ENCODE measurements at regions not wholly inside any gene's neighbourhood (a gene's known extent, or its start where the extent isn't known, plus 50 kb on each side); places are given as distances from the start of the nearest gene placed in this dataset.
A peak's percentile ranks its signal among the peaks of the same experiment; 100 is the strongest.

DNA sequence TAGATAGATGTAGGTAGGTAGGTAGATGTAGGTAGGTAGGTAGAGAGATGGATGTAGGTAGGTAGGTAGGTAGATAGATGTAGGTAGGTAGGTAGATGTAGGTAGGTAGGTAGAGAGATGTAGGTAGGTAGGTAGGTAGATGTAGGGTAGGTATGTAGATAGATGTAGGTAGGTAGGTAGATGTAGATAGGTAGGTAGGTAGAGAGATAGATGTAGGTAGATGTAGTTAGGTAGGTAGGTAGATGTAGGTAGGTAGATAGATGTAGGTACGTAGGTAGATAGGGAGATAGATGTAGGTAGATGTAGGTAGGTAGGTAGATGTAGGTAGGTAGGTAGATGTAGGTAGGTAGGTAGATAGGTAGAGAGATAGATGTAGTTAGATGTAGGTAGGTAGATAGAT lies 62.3 kb upstream of the MORC3 start:
- Mint-ChIP-seq H3K4me3 (no peak overlapping the region), H3K27me3 (ENCODE audit: low read depth in 3 of 3) (peaks cover 0 to 2% (median 0%) of the 10 kb centered on the region in 3 donors), H3K4me1 (peaks cover 10% of the 10 kb centered on the region), H3K27ac (no peak overlapping the region), H3K9me3 (no peaks in the 10 kb centered on the region), H3K36me3 (peaks cover 70 to 96% of the 10 kb centered on the region in 2 donors)
- H3K4me2 ChIP-seq (replicated peaks; ENCODE audit: extremely low read depth, low read length, poor library complexity, severe bottlenecking): no peak overlapping the region
- H3K36me3 ChIP-seq (replicated peaks in 1 of 2; ENCODE audit: control insufficient read depth in 1 of 2, insufficient read depth in 2 of 2, low read length in 2 of 2): peaks cover 64 to 78% of the 10 kb centered on the region in 2 donors
- intact Hi-C loops (cut with micrococcal nuclease): no loop called here
- H3K9ac ChIP-seq (ENCODE audit: insufficient read depth, low read length, poor library complexity, severe bottlenecking): no peak overlapping the region
- no peak for DNase-seq
- no peaks in the 10 kb centered on the region for H3K9me3 ChIP-seq (replicated peaks in 1 of 2; ENCODE audit: control insufficient read depth in 1 of 2, insufficient read depth in 1 of 2, low read length in 2 of 2)
- H3K4me1 ChIP-seq (ENCODE audit: control insufficient read depth in 1 of 2, insufficient read depth in 2 of 2, low read length in 2 of 2): peaks cover 5 to 10% of the 10 kb centered on the region in 2 donors
- H4K20me1 ChIP-seq (ENCODE audit: insufficient read depth, low read length): no peaks in the 10 kb centered on the region
- no peak overlapping the region for H3K27ac ChIP-seq (ENCODE audit: low read depth in 1 of 2, low read length in 2 of 2)
- H3K4me3 ChIP-seq (replicated peaks in 1 of 3; ENCODE audit: low read depth in 2 of 3, low read length in 3 of 3): no peak overlapping the region
- TF ChIP-seq, protein P1, sequence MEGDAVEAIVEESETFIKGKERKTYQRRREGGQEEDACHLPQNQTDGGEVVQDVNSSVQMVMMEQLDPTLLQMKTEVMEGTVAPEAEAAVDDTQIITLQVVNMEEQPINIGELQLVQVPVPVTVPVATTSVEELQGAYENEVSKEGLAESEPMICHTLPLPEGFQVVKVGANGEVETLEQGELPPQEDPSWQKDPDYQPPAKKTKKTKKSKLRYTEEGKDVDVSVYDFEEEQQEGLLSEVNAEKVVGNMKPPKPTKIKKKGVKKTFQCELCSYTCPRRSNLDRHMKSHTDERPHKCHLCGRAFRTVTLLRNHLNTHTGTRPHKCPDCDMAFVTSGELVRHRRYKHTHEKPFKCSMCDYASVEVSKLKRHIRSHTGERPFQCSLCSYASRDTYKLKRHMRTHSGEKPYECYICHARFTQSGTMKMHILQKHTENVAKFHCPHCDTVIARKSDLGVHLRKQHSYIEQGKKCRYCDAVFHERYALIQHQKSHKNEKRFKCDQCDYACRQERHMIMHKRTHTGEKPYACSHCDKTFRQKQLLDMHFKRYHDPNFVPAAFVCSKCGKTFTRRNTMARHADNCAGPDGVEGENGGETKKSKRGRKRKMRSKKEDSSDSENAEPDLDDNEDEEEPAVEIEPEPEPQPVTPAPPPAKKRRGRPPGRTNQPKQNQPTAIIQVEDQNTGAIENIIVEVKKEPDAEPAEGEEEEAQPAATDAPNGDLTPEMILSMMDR (IDR thresholded peaks at IDR 0.05): no peak
- H3K27me3 ChIP-seq (ENCODE audit: control insufficient read depth in 2 of 2, insufficient read depth in 2 of 2, low read length in 2 of 2): no peaks in the 10 kb centered on the region
- H2AFZ ChIP-seq (ENCODE audit: insufficient read depth, low read depth, low read length, poor library complexity, severe bottlenecking): no peak overlapping the region
- whole genome bisulfite sequencing (ENCODE audit: insufficient coverage): 71% methylated on average over 1 of the region's 1 CpG
- H3K79me2 ChIP-seq (ENCODE audit: insufficient read depth, low read length): no peaks in the 10 kb centered on the region

DNA sequence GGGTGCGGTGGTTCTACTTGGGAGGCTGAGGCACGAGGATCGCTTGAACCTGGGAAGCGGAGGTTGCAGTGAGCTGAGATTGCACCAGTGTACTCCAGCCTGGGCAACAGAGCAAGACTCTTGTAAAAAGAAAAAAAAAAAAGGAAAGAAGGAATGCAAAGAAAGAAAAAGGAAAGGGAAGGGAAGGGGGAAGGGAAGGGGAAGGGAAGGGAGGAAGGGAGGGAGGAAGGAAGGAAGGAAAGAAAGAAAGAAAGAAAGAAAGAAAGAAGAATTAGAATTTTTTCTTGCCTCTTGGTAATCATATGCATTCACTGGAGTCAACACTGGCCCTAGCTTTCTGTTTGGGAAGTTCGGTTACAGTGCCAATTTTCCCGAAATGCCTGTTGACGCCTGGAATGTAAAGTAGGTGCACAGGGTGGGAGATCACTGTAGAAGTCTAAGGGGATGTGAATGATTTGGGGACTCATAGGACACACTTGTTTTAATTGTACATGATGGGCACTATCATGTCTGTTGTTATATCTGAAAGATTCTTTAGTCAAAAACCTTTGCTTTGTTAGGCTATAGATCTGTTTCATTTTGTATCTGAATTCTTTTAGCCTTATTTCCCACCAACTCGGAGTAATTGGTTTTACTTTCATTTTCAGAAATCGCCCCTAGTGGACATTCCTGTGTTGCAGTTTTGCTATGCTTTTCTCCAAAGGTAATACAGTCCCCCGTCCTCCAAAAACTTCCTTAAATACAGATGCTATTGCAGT lies 59.8 kb upstream of the MORC3 start:
- Histone ChIP-seq H3K79me2 (ENCODE audit: insufficient read depth, low read length) (no peaks in the 10 kb centered on the region), H3K4me3 (replicated peaks in 1 of 3; ENCODE audit: low read depth in 2 of 3, low read length in 3 of 3) (peak overlapping the region; percentile 43 to 85 (median 73)), H3K27ac (ENCODE audit: low read depth in 1 of 2, low read length in 2 of 2) (peak overlapping the region in 1 of 2 donors; percentile 80), H2AFZ (ENCODE audit: insufficient read depth, low read depth, low read length, poor library complexity, severe bottlenecking) (peak overlapping the region; percentile 70), H3K27me3 (ENCODE audit: control insufficient read depth in 2 of 2, insufficient read depth in 2 of 2, low read length in 2 of 2) (no peaks in the 10 kb centered on the region), H4K20me1 (ENCODE audit: insufficient read depth, low read length) (no peaks in the 10 kb centered on the region), H3K9me3 (replicated peaks in 1 of 2; ENCODE audit: control insufficient read depth in 1 of 2, insufficient read depth in 1 of 2, low read length in 2 of 2) (no peaks in the 10 kb centered on the region), H3K36me3 (replicated peaks in 1 of 2; ENCODE audit: control insufficient read depth in 1 of 2, insufficient read depth in 2 of 2, low read length in 2 of 2) (peaks cover 64 to 76% of the 10 kb centered on the region in 2 donors), H3K9ac (ENCODE audit: insufficient read depth, low read length, poor library complexity, severe bottlenecking) (peak overlapping the region; percentile 60), H3K4me2 (replicated peaks; ENCODE audit: extremely low read depth, low read length, poor library complexity, severe bottlenecking) (peak overlapping the region; percentile 66), H3K4me1 (ENCODE audit: control insufficient read depth in 1 of 2, insufficient read depth in 2 of 2, low read length in 2 of 2) (peaks cover 5 to 10% of the 10 kb centered on the region in 2 donors)
- Mint-ChIP-seq H3K36me3 (peaks cover 63 to 94% of the 10 kb centered on the region in 2 donors), H3K27ac (peak overlapping the region; percentile 79 to 90 (median 87)), H3K4me3 (peak overlapping the region; percentile 66 to 83), H3K27me3 (ENCODE audit: low read depth in 3 of 3) (peaks cover 0 to 2% (median 0%) of the 10 kb centered on the region in 3 donors), H3K4me1 (peaks cover 10% of the 10 kb centered on the region), H3K9me3 (no peaks in the 10 kb centered on the region)
- intact Hi-C loops (cut with micrococcal nuclease): loop anchor here in 1 of 2 donors (5.0 kb wide), 1 partner anchor 72 kb away; no protein-coding TSS in a partner anchor
- TF ChIP-seq, protein P1 (IDR thresholded peaks at IDR 0.05): peak; percentile 84
- WGBS (ENCODE audit: insufficient coverage): 60% methylated on average over 7 of the region's 10 CpGs
- peak; percentile 40 to 67 (median 53) for DNase-seq

Data from CD14-positive monocyte (primary cell).